ENCODE measurements at regions not wholly inside any gene's neighbourhood (a gene's known extent, or its start where the extent isn't known, plus 50 kb on each side); places are given as distances from the start of the nearest gene placed in this dataset.

DNA sequence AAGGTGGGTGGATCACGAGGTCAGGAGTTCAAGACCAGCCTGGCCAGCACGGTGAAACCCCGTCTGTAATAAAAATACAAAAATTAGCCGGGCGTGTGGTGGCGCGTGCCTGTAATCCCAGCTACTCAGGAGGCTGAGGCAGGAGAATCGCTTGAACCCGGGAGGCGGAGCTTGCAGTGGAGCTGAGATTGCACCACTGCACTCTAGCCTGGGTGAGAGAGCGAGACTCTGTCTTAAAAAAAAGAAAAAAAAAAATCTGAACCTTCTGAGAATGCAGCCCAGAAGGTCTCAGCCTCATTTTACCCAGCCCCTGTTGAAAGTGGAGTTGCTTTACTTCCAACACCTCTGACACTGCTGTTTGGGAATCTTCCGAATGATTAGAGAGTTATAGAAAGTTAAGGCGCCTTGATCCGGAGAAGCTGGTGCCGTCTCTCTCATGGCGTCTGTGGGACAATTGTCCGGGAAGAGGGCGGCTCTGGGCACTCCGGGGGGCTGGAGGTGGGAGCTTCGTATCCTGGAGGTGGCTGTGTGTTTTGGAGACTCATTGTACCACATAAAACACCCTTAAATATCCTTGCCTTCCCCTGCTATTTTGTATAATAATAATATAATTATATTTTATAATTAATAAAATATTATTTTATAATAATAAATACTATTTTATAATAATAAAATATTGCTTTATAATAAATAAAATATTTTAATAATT, 92.7 kb upstream of the PPP2R3B start:
- Mint-ChIP-seq H3K9me3 (ENCODE audit: low read depth) (peaks cover 10% of the 10 kb centered on the region), H3K4me3 (ENCODE audit: unreplicated experiment) (no peak overlapping the region), H3K36me3 (ENCODE audit: low read depth) (no peaks in the 10 kb centered on the region), H3K27me3 (ENCODE audit: low read depth) (peaks cover 7% of the 10 kb centered on the region), H3K4me1 (ENCODE audit: low read depth) (peaks cover 8% of the 10 kb centered on the region), H3K27ac (ENCODE audit: unreplicated experiment) (no peak overlapping the region)
- no peak for DNase-seq (ENCODE audit: low spot score)
- TF ChIP-seq, protein P1, sequence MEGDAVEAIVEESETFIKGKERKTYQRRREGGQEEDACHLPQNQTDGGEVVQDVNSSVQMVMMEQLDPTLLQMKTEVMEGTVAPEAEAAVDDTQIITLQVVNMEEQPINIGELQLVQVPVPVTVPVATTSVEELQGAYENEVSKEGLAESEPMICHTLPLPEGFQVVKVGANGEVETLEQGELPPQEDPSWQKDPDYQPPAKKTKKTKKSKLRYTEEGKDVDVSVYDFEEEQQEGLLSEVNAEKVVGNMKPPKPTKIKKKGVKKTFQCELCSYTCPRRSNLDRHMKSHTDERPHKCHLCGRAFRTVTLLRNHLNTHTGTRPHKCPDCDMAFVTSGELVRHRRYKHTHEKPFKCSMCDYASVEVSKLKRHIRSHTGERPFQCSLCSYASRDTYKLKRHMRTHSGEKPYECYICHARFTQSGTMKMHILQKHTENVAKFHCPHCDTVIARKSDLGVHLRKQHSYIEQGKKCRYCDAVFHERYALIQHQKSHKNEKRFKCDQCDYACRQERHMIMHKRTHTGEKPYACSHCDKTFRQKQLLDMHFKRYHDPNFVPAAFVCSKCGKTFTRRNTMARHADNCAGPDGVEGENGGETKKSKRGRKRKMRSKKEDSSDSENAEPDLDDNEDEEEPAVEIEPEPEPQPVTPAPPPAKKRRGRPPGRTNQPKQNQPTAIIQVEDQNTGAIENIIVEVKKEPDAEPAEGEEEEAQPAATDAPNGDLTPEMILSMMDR (IDR thresholded peaks at IDR 0.05): no peak

DNA sequence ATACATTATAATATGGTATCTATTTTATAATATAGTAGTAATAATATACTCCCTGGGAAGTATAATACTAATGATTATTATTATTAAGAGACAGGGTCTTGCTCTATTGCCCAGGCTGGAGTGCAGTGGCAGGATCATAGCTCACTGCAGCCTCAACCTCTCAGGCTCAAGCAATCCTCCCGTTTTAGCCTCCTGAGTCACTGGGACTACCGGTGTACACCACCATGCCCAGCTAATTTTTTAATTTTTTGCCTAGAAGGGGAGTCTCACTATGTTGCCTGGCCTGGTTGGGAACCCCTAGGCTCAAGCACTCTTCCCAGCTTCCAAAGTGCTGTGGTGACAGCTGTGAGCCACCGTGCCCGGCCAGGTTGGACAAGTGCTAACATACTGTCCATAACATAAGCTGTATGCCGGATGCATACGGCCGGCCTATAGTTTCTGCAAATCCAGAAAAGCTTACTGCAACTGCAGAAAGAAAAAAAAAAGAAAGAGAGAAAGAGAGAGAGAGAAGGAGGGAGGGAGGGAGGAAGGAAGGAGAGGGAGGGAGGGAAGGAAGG, 94.2 kb upstream of the PPP2R3B start:
- TF ChIP-seq, protein P1 (IDR thresholded peaks at IDR 0.05): no peak
- Mint-ChIP-seq H3K4me1 (ENCODE audit: low read depth) (peaks cover 7% of the 10 kb centered on the region), H3K27me3 (ENCODE audit: low read depth) (peaks cover 7% of the 10 kb centered on the region), H3K36me3 (ENCODE audit: low read depth) (no peaks in the 10 kb centered on the region), H3K9me3 (ENCODE audit: low read depth) (peaks cover 6% of the 10 kb centered on the region), H3K27ac (ENCODE audit: unreplicated experiment) (no peak overlapping the region), H3K4me3 (ENCODE audit: unreplicated experiment) (no peak overlapping the region)
- DNase-seq (ENCODE audit: low spot score): no peak

- Mint-ChIP-seq H3K36me3 (ENCODE audit: low read depth) (no peaks in the 10 kb centered on the region), H3K27ac (ENCODE audit: unreplicated experiment) (no peak overlapping the region), H3K9me3 (ENCODE audit: low read depth) (peaks cover 8% of the 10 kb centered on the region), H3K27me3 (ENCODE audit: low read depth) (peaks cover 7% of the 10 kb centered on the region), H3K4me3 (ENCODE audit: unreplicated experiment) (no peak overlapping the region), H3K4me1 (ENCODE audit: low read depth) (no peaks in the 10 kb centered on the region)
- TF ChIP-seq, protein P1 (IDR thresholded peaks at IDR 0.05): no peak
- DNase-seq (ENCODE audit: low spot score): peak; percentile 40
Observed at GRCh38 chrX:482192-482701, 95.5 kb upstream of the PPP2R3B start.

GRCh38 chrX:482702-483203, 96.0 kb upstream of the PPP2R3B start:
- no peak overlapping the region for H3K27ac Mint-ChIP-seq (ENCODE audit: unreplicated experiment)
- no peak overlapping the region for H3K4me3 Mint-ChIP-seq (ENCODE audit: unreplicated experiment)
- peaks cover 8% of the 10 kb centered on the region for H3K9me3 Mint-ChIP-seq (ENCODE audit: low read depth)
- TF ChIP-seq, protein P1 (IDR thresholded peaks at IDR 0.05): no peak
- H3K36me3 Mint-ChIP-seq (ENCODE audit: low read depth): no peaks in the 10 kb centered on the region
- peaks cover 7% of the 10 kb centered on the region for H3K27me3 Mint-ChIP-seq (ENCODE audit: low read depth)
- H3K4me1 Mint-ChIP-seq (ENCODE audit: low read depth): no peaks in the 10 kb centered on the region
- DNase-seq (ENCODE audit: low spot score): no peak

DNA sequence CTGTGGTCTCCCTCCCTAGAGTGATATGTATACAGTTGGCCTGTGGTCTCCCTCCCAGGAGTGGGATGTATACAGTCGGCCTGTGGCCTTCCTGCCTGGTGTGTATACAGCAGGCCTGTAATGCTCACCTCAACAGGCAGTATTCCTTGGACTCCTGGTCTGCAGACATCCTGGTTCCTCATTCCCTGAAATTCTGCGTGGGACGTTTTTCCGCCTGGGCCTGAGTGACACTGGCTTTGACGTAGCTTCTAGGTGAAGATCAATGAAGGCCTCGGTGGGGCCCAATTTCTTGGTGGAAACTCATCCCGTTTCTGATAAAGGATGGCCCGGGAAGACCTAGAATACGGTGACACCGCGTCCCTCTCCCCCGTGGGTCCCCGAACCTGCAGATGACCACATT, 98.7 kb upstream of the PPP2R3B start:
- DNase-seq (ENCODE audit: low spot score): peak; percentile 53
- peaks cover 8% of the 10 kb centered on the region for H3K9me3 Mint-ChIP-seq (ENCODE audit: low read depth)
- no peak overlapping the region for H3K4me3 Mint-ChIP-seq (ENCODE audit: unreplicated experiment)
- H3K27me3 Mint-ChIP-seq (ENCODE audit: low read depth): peaks cover 10% of the 10 kb centered on the region
- TF ChIP-seq, protein P1 (IDR thresholded peaks at IDR 0.05): no peak
- no peaks in the 10 kb centered on the region for H3K4me1 Mint-ChIP-seq (ENCODE audit: low read depth)
- no peak overlapping the region for H3K27ac Mint-ChIP-seq (ENCODE audit: unreplicated experiment)
- no peaks in the 10 kb centered on the region for H3K36me3 Mint-ChIP-seq (ENCODE audit: low read depth)

All from chondrocyte (in vitro differentiated cells).